ENCODE measurements at regions not wholly inside any gene's neighbourhood (a gene's known extent, or its start where the extent isn't known, plus 50 kb on each side); places are given as distances from the start of the nearest gene placed in this dataset.

- Histone ChIP-seq H2AFZ (ENCODE audit: low read length) (no peak overlapping the region), H3K4me1 (ENCODE audit: low read length) (no peaks in the 10 kb centered on the region)
- TF ChIP-seq EZH2 (optimal IDR thresholded peaks at IDR 0.05; ENCODE audit: low read depth, low read length), result no peak
- TF ChIP-seq, protein P1, sequence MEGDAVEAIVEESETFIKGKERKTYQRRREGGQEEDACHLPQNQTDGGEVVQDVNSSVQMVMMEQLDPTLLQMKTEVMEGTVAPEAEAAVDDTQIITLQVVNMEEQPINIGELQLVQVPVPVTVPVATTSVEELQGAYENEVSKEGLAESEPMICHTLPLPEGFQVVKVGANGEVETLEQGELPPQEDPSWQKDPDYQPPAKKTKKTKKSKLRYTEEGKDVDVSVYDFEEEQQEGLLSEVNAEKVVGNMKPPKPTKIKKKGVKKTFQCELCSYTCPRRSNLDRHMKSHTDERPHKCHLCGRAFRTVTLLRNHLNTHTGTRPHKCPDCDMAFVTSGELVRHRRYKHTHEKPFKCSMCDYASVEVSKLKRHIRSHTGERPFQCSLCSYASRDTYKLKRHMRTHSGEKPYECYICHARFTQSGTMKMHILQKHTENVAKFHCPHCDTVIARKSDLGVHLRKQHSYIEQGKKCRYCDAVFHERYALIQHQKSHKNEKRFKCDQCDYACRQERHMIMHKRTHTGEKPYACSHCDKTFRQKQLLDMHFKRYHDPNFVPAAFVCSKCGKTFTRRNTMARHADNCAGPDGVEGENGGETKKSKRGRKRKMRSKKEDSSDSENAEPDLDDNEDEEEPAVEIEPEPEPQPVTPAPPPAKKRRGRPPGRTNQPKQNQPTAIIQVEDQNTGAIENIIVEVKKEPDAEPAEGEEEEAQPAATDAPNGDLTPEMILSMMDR (IDR thresholded peaks at IDR 0.05; ENCODE audit: low read length), result no peak
- TF ChIP-seq EZH2phosphoT487 (IDR thresholded peaks at IDR 0.05; ENCODE audit: low read length), result no peak
Measured at GRCh38 chr9:29751226-29751625, 2177.9 kb upstream of the C9orf72 start.

GRCh38 chr9:29753638-29754037, 2180.4 kb upstream of the C9orf72 start:
- Histone ChIP-seq H3F3A (ENCODE audit: insufficient read depth, low read length) (no peaks in the 10 kb centered on the region), H4K20me1 (ENCODE audit: insufficient read depth, low read length) (no peaks in the 10 kb centered on the region)
- TF ChIP-seq, protein P1 (IDR thresholded peaks at IDR 0.05; ENCODE audit: low read length), result no peak
- no peak for TF ChIP-seq EZH2phosphoT487 (IDR thresholded peaks at IDR 0.05; ENCODE audit: low read length)
- TF ChIP-seq EZH2 (optimal IDR thresholded peaks at IDR 0.05; ENCODE audit: low read depth, low read length), result no peak

More at GRCh38 chr9:29751226-29751625, 2177.9 kb upstream of the C9orf72 start:
- Histone ChIP-seq H3K9ac (ENCODE audit: low read length) (no peak overlapping the region), H3K9me2 (replicated peaks; ENCODE audit: insufficient read depth, low read length) (no peaks in the 10 kb centered on the region), H3K27ac (ENCODE audit: low read length) (no peak overlapping the region), H3K9me3 (replicated peaks; ENCODE audit: insufficient read depth, low read length) (no peaks in the 10 kb centered on the region), H3K27me3 (replicated peaks; ENCODE audit: insufficient read depth, low read length) (no peaks in the 10 kb centered on the region), H3K4me3 (ENCODE audit: low read length) (no peak overlapping the region), H3K36me3 (replicated peaks; ENCODE audit: insufficient read depth, low read length) (no peaks in the 10 kb centered on the region), H3F3A (ENCODE audit: insufficient read depth, low read length) (no peaks in the 10 kb centered on the region), H3K79me2 (ENCODE audit: low read length) (no peaks in the 10 kb centered on the region), H4K20me1 (ENCODE audit: insufficient read depth, low read length) (no peaks in the 10 kb centered on the region), H3K4me2 (ENCODE audit: low read depth, low read length) (no peak overlapping the region)
- DNase-seq, result no peak

DNA sequence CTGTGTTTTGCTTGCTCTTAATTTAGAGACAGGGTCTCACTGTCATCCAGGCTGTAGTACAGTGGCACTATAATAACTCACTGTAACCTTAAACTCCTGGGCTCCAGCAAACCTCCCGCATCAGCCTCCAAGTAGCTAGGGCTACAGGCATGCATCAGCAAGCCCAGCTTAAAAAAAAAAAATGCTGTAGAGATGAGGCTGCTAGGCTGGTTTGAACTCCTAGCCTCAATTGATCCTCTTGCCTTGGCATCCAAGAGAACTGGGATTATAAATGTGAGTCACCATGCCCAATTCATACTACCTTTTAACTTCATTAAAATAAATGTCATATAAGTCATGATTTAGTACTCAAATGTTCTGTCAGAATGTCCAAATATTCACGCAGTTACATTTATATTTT, 2195.7 kb upstream of the C9orf72 start:
- H3K27ac ChIP-seq (ENCODE audit: low read length), result no peak overlapping the region
- H3K4me1 ChIP-seq (ENCODE audit: low read length), result peaks cover 11% of the 10 kb centered on the region
- no peaks in the 10 kb centered on the region for H3K79me2 ChIP-seq (ENCODE audit: low read length)
- no peaks in the 10 kb centered on the region for H3K36me3 ChIP-seq (replicated peaks; ENCODE audit: insufficient read depth, low read length)
- H3F3A ChIP-seq (ENCODE audit: insufficient read depth, low read length), result 0 out of 2 replicates have a peak, but pooled peaks cover 3% of the 10 kb centered on the region
- H3K9ac ChIP-seq (ENCODE audit: low read length), result no peak overlapping the region
- no peak overlapping the region for H3K4me2 ChIP-seq (ENCODE audit: low read depth, low read length)
- H2AFZ ChIP-seq (ENCODE audit: low read length), result no peak overlapping the region
- H3K9me2 ChIP-seq (replicated peaks; ENCODE audit: insufficient read depth, low read length), result no peaks in the 10 kb centered on the region
- no peak overlapping the region for H3K4me3 ChIP-seq (ENCODE audit: low read length)
- H3K9me3 ChIP-seq (replicated peaks; ENCODE audit: insufficient read depth, low read length), result no peaks in the 10 kb centered on the region
- DNase-seq, result no peak
- TF ChIP-seq EZH2 (optimal IDR thresholded peaks at IDR 0.05; ENCODE audit: low read depth, low read length), result no peak
- TF ChIP-seq, protein P1 (IDR thresholded peaks at IDR 0.05; ENCODE audit: low read length), result no peak
- TF ChIP-seq EZH2phosphoT487 (IDR thresholded peaks at IDR 0.05; ENCODE audit: low read length), result no peak
- no peaks in the 10 kb centered on the region for H3K27me3 ChIP-seq (replicated peaks; ENCODE audit: insufficient read depth, low read length)
- no peaks in the 10 kb centered on the region for H4K20me1 ChIP-seq (ENCODE audit: insufficient read depth, low read length)

More at GRCh38 chr9:29753638-29754037, 2180.4 kb upstream of the C9orf72 start:
- H3K9me3 ChIP-seq (replicated peaks; ENCODE audit: insufficient read depth, low read length), result no peaks in the 10 kb centered on the region
- H3K4me1 ChIP-seq (ENCODE audit: low read length), result no peaks in the 10 kb centered on the region
- no peaks in the 10 kb centered on the region for H3K36me3 ChIP-seq (replicated peaks; ENCODE audit: insufficient read depth, low read length)
- H3K9ac ChIP-seq (ENCODE audit: low read length), result no peak overlapping the region
- no peak overlapping the region for H3K4me3 ChIP-seq (ENCODE audit: low read length)
- no peak overlapping the region for H2AFZ ChIP-seq (ENCODE audit: low read length)
- DNase-seq, result no peak
- H3K4me2 ChIP-seq (ENCODE audit: low read depth, low read length), result no peak overlapping the region
- no peaks in the 10 kb centered on the region for H3K27me3 ChIP-seq (replicated peaks; ENCODE audit: insufficient read depth, low read length)
- H3K9me2 ChIP-seq (replicated peaks; ENCODE audit: insufficient read depth, low read length), result no peaks in the 10 kb centered on the region
- no peaks in the 10 kb centered on the region for H3K79me2 ChIP-seq (ENCODE audit: low read length)
- no peak overlapping the region for H3K27ac ChIP-seq (ENCODE audit: low read length)
